HG03066 (cell line): ENCODE measurements at regions not wholly inside any gene's neighbourhood (a gene's known extent, or its start where the extent isn't known, plus 50 kb on each side); places are given as distances from the start of the nearest gene placed in this dataset.
A peak's percentile ranks its signal among the peaks of the same experiment; 100 is the strongest.
"Not testable (repeated sequence)": the region's sequence is repeated elsewhere in the genome, so short reads cannot be mapped to it uniquely, and the experiment has no call there.

Experiments
- ATAC-seq: cut with Tn5 transposase; IDR thresholded peaks from one replicate; pipeline ENCODE4 v1.9.1; 2021; ENCODE audit warnings: low read depth; ENCODE audit not compliant: unreplicated experiment

DNA sequence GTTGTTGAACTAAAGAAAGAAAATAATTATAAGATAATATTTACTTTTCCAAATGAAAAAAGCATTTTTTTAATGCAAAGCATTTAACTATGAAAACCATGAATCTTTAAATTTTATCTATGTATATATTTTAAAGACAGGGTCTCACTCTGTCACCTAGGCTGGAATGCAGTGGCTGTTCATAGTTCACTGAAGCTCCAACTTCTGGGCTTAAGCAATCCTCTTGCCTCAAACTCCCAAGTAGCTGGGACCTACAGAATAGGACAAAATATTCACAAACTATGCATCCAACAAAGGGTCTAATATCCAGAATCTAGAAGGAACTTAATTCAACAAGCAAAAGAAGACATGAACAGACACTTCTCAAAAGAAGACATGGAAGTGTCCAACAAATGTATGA is 55.9 kb upstream of the ALB start:
- no peak for ATAC-seq

DNA sequence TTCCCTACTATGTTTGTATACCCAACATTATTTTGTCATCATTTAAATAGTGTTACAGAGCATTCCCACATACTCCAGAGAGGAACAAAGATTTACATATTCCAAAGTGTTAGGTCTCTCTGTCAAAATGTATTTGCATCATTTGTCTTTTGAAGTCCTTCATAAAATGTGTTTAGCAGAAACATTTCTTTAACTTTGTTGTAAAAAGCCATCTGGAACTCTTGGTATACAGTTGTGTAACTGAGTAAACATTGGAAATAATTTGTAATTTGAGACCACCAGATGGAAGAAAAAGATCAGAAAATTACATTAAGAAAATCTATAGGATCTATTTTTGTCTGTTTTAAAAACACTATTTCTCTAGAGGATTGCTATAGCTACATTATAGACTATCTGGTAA is 56.6 kb upstream of the ALB start:
- ATAC-seq: no peak

DNA sequence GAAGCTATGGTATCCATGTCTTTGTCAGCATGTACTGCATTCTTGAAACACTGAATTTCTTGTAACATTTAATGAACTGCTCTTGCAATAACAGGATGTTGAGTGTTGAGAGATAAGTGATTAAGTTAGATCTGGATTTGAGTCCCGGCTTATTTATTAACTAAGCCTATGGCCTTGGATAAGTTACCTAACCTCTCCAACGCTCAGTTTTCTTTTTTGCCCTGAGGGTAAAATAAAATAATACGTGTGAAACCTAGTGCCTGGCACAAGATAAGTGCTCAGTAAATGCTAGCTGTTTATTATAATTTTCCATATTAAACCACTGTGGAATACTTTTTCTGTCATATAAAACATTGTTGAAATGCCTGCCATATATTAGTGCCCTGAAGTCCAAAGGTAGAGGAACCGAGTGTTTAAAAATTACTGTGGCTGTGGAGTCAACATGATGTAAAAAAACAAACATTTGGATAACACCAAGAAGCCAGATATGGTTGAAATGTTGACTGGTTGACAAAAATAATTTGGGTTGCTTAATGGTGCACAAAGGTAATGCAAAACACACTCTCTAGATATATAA is 58.6 kb upstream of the ALB start:
- ATAC-seq: no peak

DNA sequence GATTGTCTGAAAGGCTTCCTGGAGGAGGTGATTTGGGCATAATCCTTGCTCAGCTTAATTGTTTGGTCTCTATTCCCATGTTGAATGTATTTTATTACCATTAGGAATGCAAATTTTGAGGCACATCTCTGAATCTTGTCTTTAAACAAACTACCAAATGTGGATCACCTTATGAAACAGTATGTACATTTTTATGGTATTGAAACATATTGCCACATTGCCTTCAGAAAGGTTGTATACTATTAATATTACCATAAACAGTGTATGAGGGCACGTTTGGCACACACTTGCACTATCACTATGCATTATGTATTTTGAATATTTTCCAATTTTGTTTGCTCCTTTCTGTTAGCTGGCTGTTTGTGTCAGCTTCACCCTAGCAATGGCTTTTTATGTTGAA is 60.0 kb upstream of the ALB start:
- ATAC-seq: no peak

DNA sequence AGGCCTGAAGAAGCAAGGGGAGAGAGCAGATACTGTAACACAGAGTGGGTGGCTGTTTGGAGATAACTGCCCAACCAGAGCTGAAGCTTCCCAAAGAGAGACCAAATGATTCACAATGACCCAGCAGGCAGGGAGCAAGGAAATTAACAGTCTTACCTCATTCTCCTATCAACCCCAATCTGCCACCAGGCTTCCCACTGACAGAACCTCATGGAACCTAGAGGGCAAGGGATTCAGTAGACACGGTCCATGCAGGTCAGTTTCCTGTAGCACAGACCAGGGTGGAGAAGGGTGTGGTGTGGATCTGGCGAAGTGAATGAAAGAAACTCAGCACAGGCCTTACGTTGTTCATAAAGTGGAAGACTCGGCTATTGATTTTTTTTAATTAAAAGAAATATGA is 60.7 kb upstream of the ALB start:
- ATAC-seq: no peak

DNA sequence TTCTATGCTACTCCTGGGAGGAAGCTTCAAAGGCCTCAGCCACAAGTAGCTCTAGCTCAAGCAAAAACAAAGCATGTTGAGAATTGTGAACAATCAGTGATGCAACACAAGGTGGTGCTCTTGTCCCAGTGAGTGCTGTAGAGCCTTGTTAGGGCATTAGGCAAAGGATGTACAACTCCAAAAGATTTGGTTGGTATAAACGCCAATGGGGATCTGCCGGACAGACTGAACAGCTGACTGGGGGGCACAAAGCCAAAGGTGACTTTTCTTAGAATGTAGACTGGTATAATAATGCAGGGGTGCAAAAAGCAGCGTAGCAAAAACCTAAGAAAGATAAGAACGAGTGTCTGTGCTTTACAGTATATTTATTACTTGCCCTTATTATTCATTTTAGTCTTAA is 62.6 kb upstream of the ALB start:
- ATAC-seq: peak; percentile 70

DNA sequence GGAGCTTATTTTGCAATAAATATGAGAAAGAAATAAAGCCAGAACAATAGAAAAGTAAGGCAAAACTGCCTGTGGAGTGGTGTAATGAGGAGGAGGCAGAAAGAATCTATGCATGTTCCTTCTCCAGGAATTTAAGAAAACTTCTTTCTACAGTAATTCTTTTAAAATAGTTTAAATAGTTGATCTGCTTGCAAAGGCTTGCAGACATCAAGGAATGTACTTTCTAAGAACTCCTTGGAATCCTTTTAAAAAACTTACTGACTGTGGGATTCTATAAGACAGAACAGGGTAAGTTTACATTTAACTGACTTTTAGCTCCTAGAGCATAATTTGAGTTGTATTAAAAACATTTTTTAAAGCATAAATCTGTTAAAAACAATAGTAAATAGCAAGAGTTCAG is 63.2 kb upstream of the ALB start:
- ATAC-seq: no peak

DNA sequence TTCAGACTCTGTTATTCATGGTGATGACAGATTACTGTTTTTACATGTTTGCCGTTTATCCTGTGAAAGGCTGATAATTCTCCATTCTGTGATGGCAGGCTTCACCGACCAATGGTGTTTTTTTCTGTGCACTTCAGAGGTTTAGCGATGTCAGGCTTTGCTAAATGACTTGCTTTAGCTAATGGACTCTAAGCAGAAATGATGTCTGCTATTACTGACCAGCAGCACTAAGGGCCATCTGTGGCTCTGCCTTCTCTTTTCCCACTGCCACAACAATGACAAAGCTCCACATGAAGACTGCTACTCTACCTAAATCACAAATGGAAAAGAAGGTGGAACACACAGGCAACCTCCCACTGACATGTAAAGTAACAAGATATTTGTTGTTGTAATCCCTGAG is 68.4 kb upstream of the ALB start:
- ATAC-seq: no peak

DNA sequence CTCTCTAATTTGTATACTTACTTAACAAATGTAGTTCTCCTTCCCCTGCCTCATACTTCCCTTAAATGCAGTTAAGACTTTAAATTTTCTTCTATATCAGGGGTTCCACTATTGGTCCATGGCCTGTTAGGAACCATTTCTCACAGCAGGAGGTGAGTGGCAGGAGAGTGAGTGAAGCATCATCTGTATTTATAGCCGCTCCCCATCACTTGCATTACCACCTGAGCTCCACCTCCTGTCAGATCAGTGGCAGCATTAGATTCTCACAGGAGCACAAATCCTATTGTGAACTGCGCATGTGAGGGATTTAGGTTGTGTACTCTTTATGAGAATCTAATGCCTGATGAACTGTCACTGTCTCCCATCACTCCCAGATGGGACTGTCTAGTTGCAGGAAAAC is 72.1 kb upstream of the ALB start:
- not testable (repeated sequence) for ATAC-seq

DNA sequence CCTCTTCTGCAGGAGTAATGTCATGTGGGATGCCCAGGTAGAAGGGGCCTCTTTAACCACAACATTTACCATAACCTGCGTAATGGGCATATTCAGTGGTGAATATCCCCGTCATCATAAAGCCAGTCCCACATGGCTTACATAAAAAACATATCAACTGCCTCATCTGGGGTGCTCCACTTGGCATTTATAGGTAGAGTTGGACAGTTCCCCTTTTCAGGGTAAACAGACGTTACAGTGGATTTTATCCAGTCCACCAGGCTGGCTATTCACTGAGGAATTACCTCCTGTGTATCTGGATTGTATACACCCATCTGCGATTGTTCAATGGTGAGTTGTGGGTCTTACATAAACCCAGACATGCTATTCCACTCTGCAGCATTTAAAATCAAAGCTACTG is 70.7 kb upstream of the ANKRD17 start:
- ATAC-seq: no peak

DNA sequence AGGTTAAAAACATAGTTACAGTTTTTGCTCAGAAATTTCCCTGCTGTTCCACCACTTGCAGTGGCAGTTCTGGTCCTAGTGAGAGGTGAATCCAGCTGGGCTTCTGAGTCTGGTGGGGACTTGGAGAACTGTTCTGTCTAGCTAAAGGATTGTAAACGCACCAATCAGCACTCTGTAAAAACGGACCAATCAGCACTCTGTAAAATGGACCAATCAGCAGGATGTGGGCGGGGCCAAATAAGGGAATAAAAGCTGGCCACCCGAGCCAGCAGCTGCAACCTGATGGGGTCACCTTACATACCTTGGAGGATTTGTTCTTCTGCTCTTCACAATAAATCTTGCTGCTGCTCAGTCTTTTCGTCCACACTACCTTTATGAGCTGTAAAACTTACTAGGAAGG is 67.2 kb upstream of the ANKRD17 start:
- ATAC-seq: not testable (repeated sequence)

DNA sequence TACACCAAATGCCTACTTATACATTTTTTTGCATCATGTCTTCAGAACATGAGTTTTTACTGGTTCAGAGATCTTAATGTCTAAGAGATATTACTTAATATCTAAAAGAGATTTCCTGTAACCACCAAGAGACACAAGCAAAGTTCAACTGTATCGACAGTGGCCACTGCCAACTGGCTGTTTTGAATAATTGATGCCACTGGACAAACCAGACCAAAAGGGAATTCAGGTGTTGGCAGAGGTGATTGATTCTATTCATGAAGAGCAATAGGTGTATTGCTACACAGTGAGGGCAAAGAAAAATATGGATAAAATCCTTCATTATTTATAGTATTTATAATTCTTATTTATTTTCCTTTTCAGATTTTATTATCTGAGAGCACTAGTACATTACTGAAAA is 58.5 kb upstream of the ANKRD17 start:
- ATAC-seq: no peak

DNA sequence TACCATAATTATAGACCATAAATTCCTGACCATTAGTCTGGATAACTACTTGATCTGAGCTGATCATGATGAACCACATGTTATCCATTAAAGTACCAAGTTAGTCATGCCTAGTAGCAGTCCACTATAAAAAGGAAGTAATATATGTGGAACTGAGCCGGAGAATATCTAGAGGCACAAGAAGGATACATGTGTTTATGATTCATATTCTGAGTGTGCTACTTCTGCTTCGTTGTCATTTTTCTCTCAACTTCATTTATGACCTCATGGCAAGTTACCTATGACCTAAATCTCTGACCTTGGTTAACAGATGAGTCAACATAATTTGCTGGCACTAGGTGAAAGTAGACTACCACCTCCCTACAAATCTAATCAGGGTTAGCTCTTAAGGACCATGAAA is 56.5 kb upstream of the ANKRD17 start:
- ATAC-seq: no peak

DNA sequence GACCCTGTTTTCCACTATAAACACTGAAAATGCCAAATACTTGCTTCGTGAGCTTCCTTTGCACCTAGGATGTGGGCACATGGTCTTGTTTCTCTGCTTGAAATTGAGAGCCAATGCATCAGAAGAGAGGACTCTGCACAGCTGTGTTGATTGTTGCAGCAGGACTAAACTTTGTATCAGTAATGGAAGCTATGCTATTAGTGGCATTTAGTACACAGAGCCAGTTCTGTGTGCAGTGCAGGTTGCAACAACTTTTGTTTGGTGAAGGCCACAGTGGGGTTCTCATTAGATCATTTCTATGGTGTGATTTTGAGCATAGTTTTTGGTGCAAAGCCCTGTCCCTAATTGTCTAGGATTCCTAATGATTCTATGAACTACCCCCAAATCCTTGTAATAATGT is 54.4 kb upstream of the ANKRD17 start:
- no peak for ATAC-seq

DNA sequence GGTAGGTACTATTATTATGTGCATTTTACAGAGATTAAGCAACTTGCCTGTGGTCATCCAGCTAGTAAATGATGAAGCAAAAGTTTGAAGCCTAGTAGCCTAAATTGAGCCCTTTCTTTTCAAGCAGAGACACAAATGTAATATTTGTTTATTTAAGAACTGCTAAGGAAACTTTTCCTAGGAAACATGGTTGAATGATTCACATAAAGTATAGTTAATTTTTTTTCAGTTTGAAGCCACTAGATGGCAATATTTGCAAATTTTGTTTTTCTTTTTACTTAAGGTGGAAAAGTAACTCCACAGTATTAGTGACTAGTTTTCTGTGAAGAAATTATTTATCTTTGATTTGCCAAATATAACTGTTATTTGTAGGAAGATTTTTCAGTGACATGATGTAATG is 52.8 kb upstream of the ANKRD17 start:
- no peak for ATAC-seq

DNA sequence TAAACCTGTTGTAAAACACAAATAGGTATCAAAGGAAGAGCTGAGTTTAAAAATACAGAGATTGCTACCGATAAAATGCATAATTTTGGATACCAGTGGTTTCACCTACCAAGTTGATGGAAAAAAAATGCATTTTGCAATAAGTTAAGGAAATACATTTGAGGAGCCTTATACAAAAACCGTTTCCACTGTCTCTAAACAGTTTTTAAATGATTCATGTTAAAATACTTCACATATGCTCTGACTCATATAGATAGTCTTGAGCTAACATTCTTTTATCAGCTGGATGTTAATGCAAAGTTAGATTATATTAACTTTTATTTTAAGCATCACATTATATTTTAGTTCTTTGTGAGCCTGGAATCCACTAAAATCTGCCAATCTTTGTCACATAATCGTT is 50.6 kb upstream of the ANKRD17 start:
- ATAC-seq: no peak
